ENCODE measurements at regions not wholly inside any gene's neighbourhood (a gene's known extent, or its start where the extent isn't known, plus 50 kb on each side); places are given as distances from the start of the nearest gene placed in this dataset.
A peak's percentile ranks its signal among the peaks of the same experiment; 100 is the strongest.

GRCh38 chr12:126757326-126757725, 1509.6 kb upstream of the TMEM132C start:
- DNase-seq: peak in 1 of 2 donors; percentile 17
- Histone ChIP-seq H3K4me3 (no peak overlapping the region), H3K4me1 (no peaks in the 10 kb centered on the region), H3K36me3 (no peaks in the 10 kb centered on the region), H3K27ac (no peak overlapping the region), H3K27me3 (no peaks in the 10 kb centered on the region), H3K9me3 (peaks cover 0 to 5% (median 4%) of the 10 kb centered on the region in 4 donors)
- no peak for TF ChIP-seq POLR2A (IDR thresholded peaks at IDR 0.05)
- no peak for TF ChIP-seq CTCF (IDR thresholded peaks at IDR 0.05)
- 57 to 70% (median 66%) methylated on average over 2 of the region's 2 CpGs for WGBS, 5 donors
- intact Hi-C loops (cut with DNase I; ENCODE audit: low total_unique reads): no loop called here

GRCh38 chr12:126760092-126760491, 1506.9 kb upstream of the TMEM132C start:
- 47 to 78% (median 64%) methylated on average over 3 of the region's 3 CpGs for WGBS, 5 donors

GRCh38 chr12:126761420-126761819, 1505.5 kb upstream of the TMEM132C start:
- 67 to 87% (median 72%) methylated on average over 2 of the region's 2 CpGs for WGBS, 5 donors
- no peaks in the 10 kb centered on the region for H3K4me1 ChIP-seq
- H3K9me3 ChIP-seq: peaks cover 6 to 41% (median 36%) of the 10 kb centered on the region in 4 donors
- H3K27ac ChIP-seq: no peak overlapping the region
- TF ChIP-seq POLR2AphosphoS5 (IDR thresholded peaks at IDR 0.05) (no peak), EP300 (IDR thresholded peaks at IDR 0.05) (no peak), POLR2A (IDR thresholded peaks at IDR 0.05) (no peak), CTCF (IDR thresholded peaks at IDR 0.05) (no peak)
- no peak overlapping the region for H3K4me3 ChIP-seq
- H3K36me3 ChIP-seq: no peaks in the 10 kb centered on the region
- H3K27me3 ChIP-seq: no peaks in the 10 kb centered on the region
- intact Hi-C loops (cut with DNase I; ENCODE audit: low total_unique reads): no loop called here
- DNase-seq: no peak

More at GRCh38 chr12:126760092-126760491, 1506.9 kb upstream of the TMEM132C start:
- TF ChIP-seq EP300 (IDR thresholded peaks at IDR 0.05) (no peak), POLR2A (IDR thresholded peaks at IDR 0.05) (no peak), POLR2AphosphoS5 (IDR thresholded peaks at IDR 0.05) (no peak), CTCF (IDR thresholded peaks at IDR 0.05) (no peak)
- Histone ChIP-seq H3K36me3 (no peaks in the 10 kb centered on the region), H3K4me1 (no peaks in the 10 kb centered on the region), H3K27ac (no peak overlapping the region), H3K9me3 (peaks cover 2 to 33% (median 31%) of the 10 kb centered on the region in 4 donors), H3K27me3 (no peaks in the 10 kb centered on the region), H3K4me3 (no peak overlapping the region)
- intact Hi-C loops (cut with DNase I; ENCODE audit: low total_unique reads): no loop called here
- no peak for DNase-seq

GRCh38 chr12:126762150-126762549, 1504.8 kb upstream of the TMEM132C start:
- DNase-seq: no peak
- no peaks in the 10 kb centered on the region for H3K36me3 ChIP-seq
- H3K4me3 ChIP-seq: no peak overlapping the region
- no peaks in the 10 kb centered on the region for H3K27me3 ChIP-seq
- intact Hi-C loops (cut with DNase I; ENCODE audit: low total_unique reads): no loop called here
- H3K9me3 ChIP-seq: peaks cover 6 to 47% (median 43%) of the 10 kb centered on the region in 4 donors
- TF ChIP-seq POLR2AphosphoS5 (IDR thresholded peaks at IDR 0.05) (no peak), POLR2A (IDR thresholded peaks at IDR 0.05) (no peak), EP300 (IDR thresholded peaks at IDR 0.05) (no peak), CTCF (IDR thresholded peaks at IDR 0.05) (no peak)
- WGBS, 5 donors: 66 to 84% (median 78%) methylated on average over 4 of the region's 4 CpGs
- H3K4me1 ChIP-seq: no peaks in the 10 kb centered on the region
- no peak overlapping the region for H3K27ac ChIP-seq

Measured in stomach (tissue), 8 donors.